Activated CD8-positive, alpha-beta memory T cell treated with anti-CD3 and anti-CD28 coated beads, Interleukin-2, amount 50 U/mL, for 48 hours (primary cell): ENCODE measurements at regions not wholly inside any gene's neighbourhood (a gene's known extent, or its start where the extent isn't known, plus 50 kb on each side); places are given as distances from the start of the nearest gene placed in this dataset.

Experiments used
- DNase-seq: peaks from one replicate; pipeline ENCODE4 v3.0.0-alpha.2; 2020

DNA sequence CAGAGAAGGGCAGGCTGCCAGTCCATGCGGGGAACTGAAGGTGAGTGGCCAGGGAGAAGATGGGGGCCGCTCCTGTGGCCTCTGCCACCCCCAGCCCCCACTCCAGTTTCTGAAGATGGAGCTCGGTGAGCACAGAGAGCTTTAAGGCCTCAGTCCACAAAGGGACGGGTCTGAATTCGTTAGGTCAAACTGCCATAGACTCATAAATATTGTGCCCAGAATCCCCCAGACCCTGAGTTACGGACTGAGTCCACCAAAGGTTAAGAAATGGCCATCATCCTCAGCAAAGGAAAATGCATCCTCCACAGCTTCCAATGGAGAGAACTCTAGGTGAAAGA, 344.2 kb downstream of the BUD13 start:
- DNase-seq: no peak

DNA sequence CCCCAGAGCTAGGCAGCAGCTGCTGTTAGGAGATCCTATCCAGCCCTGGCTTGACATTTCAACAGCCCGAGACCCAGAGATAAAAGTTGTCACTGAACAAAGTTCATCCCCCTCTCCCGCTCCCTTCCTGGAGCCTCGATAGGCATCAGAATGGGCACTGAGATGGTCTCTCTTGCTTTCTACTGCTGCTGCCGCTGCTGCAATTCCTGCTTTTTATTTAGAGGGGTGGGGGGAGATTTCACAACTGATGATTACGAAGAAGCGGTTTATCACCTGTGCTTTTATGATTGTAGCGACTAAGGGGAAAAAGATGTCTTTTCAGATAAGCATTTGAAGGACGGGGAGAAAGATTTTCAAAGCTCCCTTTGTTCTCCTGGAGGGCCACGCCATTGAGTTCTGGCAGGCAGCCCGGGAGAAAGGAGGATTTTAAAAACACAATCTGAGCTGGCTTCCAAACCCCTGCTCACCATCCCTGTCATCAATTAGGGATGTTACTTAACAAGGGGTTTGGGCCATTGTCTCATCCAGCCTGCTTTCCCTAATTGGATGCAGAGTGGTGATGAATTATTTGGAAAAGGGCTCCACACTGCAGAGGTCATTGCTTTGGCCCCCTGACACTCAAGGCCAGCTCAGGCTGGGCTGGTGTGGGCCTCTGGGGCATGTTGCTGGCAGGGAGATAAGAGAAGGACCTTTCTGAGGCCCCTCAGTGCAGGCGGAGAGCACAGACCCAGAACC, 344.7 kb downstream of the BUD13 start:
- no peak for DNase-seq

DNA sequence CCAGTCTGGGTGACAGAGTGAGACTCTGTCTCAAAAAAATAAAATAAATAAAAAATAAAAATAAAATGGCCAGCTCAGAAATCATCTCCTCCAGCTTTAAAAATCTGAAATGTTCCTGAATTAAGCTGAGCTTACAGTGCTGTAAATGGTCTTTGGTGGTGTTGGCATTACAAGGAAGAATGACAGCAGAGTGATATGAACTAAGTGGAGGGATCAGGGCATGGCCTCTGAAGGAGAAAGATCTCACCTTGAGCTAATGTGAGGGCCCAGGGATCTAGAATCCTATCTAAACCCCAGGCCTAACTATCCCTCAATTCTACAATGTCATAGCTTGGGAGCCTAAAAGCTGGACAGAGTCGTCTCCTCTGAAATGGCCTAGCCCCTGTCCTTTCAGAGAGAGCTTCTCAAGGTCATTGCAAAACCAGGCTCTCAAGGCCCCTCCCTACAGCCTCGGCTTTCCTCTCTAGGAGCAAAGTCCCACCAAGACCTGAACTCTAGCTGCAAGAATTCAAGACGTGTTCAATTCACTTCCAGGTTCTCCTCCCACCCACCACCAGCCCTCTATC, 345.4 kb downstream of the BUD13 start:
- no peak for DNase-seq

DNA sequence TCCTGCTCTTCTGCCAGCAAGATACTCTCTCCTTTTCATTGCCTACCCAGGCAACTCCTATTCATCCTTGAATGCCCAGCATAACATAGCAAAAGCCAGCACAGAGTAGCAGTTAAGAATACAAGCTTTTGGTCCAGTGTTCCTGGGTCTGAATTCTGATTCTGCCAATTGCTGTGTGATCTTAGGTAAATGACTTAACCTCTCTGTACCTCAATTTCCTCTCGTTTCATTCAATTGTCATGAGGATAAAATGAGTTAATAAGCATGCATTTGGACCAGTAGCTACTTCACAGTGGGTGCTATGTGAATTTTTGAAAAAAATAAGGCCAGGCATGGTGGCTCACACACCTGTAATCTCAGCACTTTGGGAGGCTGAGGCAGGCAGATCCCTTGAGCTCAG, 346.0 kb downstream of the BUD13 start:
- no peak for DNase-seq

DNA sequence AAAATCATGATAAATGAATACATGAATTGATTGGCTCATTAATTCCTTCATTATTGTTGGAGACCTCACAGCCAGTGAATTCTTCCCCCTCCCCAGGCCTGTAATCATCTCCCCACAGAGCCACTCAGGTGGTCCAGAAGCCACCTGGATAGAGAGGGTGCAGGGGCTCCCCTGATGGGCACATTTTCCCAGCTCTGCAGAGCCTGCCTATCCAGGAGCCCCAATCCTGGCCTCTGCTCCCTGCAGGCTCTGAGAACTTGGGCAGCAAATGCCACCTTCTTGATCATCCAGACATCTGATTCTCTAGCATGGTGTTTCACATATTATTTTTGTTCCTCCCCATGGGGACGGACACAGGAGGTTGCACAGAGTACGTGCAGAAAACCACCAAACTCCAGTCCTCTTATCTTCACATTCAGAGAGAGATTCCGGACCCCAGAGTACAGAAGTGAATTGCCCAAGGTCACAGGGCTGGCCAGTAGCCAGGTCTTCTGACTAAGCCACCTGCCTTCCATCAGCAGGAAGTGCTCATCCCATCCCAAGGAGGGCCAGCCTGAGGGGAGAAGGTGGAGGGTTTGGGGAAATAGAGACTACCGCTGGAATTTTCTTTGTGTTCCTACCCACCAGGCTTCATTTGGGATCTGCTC, 348.0 kb downstream of the BUD13 start:
- DNase-seq: no peak

DNA sequence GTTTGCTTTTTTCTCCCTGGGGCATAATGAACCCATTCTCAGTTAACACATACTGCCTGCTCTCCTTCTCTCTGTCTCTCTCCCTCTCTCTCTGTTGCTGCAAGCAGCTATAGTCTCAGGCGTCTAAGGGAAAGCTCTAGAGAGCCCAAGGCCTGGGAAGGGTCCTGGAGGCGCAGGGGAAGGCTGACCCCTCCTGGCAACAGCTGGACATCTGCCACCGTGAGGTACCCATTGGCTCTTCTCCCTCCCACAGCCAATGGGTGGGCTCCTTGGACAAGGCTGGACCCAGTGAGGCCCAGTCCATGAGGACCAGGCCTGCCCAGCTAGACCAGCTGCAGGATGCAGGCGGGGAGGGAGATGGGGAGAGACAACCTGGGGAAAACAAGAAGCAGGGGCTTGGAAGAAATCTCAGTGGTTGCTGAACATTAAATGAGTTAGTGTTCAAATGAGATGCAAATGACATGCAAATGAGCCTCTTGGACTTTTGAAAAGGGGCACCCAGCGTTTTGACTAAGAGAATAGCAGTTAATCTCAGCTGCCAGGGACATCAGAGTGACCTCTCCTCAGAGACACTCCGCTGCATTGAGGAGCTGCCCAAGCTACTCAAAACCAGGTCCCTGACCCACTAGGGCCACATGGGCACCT, 349.7 kb downstream of the BUD13 start:
- no peak for DNase-seq

DNA sequence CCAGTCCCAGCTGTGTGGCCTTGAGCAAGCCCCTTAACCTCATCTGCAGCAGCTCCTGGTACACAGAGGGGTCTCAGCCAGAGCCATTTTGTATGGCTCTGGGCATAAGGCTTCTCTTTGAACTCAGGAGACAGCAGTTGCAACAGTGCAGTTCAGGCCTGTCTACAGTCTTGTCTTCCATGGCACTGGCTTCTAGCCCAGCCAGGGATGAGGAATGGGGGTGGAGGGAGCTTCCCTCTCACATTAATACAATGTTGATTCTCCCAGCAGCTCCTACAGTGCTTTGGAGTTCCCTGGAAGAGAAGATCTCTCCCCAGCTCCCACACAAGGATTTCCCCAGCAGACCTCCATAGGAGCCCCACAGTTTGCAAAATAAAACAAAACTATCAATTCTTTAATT, 350.2 kb downstream of the BUD13 start:
- DNase-seq: no peak

DNA sequence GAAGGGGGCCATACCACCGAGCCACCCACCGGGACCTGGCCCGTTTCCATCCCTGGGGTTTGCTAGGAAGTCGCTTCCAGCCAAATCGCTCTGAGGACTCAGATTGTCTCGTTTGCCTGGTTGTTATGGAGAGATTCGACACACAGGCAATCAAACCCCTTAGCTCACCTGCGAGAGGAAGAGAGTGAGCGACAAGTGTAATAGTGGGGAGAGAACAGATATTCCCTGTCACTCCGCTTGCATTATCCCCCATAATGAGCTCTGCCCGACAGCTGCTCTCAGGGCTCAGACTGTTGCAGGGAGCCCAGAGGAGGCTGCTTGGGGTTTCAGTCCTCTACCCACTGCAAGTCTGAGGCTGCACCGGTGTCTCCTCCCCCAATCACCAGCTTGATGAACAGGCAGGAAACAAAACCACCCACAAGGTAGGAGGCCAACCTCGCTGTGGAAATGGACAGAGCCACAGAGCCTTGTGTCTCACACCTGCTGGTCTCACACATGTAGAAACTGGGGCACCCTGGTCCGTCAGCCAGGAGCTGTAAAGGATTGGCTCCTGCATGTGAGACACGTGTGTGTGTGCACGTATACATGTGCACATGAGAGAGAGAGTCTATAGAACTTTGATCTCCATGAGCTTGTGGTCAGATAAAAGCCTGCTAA, 351.1 kb downstream of the BUD13 start:
- DNase-seq: no peak

DNA sequence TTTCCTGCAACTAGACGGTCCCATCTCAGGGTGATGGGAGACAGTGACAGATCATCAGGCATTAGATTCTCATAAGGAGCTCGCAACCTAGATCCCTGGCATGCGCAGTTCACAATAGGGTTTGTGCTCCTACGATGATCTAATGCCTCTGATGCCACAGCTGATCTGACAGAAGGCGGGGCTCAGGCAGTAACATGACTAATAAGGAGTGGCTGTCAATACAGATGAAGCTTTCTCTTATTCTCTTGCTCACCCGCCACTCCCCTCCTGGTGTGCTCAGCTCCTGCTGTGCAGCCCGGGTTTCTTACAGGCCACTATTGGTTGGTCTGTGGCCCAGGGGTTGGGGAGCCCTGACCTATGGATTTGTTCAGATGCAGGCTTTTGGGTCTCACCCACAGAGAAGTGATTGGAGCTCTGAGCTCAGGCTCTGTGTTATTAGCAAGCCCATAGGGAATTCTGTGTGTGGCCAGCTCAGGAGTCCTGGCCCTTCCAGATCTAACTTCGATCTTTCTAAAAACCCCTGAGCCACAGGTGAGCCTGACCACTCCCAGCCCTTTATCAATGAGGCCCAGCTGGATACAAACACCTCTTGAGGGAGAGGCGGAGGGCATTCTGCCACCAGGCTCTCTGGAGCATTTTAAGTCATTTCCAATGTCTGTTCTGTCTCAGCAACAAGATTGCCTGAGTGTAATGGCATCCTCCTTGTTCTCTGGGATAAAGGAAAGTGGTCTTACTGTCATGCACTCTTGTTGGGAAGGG, 351.8 kb downstream of the BUD13 start:
- no peak for DNase-seq

DNA sequence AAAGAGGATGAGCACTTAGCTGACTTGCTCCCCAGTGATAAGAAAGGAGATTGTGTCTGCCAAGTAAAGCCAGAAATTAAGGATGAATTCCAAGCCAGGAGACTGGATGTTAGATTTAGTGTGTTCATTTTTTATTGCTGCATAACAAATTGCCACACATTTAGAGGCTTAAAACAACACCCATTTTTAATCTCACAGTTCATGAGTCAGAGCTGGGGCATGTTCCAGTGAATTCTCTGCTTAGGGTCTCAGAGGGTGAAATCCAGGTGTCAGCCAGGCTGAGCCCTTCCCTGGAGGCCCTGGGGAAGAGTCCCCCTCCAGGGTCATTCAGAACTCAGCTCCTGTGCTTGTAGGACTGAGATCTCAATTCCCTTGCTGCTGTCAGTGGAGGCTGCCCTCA, 352.8 kb downstream of the BUD13 start:
- no peak for DNase-seq

DNA sequence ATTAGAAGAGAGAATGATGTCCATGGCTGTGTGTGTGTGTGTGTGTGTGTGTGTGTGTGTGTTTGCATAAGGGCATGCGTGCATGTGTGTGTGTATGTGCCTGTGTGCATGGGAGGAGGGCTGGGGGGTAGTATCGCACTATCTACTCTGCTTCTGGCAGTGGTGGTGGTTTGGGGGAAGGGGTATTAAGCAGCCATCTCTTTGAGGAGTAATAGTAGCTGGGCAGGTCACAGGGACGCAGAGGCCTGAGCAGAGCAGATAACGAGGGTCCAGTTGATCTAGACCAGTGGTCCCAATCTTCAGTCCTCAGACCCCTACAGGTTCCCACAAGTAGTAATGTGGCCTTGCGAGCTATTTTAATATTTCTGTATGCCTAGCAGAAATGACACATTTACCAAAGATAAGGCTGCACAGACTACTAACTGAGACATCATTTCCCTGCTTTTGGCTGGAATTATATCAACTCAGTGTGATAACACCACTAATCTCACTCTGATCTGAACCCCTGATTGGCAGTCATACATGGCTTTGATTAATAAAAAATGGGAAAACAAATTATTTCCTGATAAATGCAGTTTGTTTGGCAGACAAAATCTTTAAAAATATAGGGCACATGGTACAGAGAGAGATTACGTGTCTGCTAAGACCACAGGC, 354.3 kb downstream of the BUD13 start:
- no peak for DNase-seq

DNA sequence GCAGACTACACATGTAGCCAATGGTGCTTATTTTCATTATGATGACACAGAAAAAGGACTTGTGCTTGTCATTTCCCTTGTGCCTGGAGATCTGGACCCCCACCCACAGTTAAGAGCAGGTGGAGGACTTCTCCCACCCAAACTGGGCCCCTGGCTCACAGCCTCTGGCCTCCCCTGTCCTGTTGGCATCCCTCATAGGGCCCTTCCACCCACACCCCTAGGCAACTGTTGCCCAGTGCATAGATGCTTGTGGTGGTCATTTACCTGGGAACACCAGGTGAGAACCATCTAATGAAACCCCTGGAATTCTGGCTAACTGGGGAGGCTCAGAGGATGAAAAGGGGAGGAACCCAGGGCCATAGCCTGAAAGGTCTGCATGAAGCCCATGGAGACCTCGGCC, 355.9 kb downstream of the BUD13 start:
- DNase-seq: no peak

DNA sequence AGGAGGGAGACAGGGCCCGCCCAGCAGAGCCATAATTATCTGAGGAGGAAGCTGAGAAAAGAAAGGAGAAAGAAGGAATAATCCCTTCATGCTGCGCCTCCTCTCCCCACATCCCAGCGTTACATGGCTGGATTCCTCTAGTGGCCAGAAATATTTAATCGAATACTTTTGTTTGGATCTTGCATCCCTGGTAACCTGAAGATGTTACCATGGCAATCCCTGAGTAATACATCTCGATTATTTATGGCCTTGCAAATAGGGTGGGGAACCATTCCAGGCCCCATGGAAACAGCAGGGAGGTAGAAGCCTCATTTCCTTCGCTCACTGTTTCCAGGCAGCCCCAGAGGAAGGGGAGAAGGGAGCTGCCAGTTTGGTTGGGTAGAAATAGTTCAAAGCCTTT, 357.7 kb downstream of the BUD13 start:
- DNase-seq: no peak

DNA sequence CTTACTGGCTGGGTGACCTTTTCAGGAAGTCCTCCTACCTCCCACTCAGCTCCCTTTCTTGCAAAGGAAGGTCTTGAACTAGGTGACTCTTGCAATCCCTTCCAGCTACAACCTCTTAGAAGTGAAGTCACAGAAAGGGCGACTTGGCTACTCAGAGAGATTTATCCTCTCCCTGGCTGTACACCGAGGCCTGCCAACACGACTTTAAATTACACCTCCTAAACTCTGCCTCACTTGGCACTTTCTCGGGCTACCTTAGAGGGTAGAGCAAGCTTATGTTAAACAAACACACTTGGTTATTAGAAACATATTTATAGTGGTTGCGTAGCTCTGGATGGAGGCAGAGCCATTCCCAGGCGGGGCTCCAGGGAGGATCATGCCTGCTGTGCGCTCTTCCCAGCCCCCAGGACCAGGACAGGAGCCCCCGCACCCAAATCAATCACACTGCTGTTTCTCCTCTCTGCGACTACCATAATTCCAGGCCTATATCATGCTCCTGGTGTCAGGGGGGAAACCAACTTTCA, 358.4 kb downstream of the BUD13 start:
- no peak for DNase-seq

DNA sequence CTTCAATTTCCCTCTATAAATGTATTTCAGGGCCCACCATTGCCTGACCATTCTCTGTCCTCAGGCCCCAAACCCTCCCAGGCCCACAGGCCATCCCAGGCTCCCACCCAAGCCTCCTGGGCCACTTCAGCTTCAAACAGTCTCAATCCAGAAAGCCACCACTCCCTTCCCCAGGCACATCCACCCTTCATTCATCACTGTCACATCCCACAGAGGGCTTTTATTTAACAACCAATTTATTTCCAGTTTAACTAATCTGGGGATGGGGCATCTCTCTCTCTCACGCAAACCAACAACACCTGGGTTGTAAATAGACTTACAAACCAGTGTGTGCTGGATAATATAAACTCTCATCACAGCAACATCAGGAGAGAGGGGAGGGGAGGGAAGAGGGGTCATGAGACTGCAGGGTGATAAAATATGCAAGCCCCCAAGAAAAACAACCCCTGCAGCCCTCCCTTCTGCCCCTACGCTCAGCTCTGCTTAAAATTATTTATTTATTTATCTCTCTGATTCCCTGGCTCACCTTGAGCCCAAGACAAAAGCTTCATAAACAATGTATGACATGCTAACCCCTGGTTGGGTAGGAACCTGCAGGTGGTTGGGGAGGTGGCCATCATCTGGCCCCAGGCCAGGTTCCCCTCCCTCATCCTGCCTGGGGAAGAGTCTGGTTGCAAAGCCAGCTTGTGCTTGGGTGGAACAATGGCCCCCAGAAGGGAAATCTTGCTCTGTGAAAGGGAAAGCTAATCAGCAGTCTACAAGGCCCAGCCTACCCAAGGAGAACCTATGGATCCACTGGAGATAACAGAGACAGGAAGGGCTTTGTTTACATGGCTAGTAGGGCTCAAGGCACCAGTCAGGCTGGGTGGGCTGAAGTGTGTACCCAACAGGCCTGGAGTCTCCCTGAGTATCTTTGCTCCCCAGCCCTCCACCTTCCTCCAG, 359.2 kb downstream of the BUD13 start:
- DNase-seq: no peak

DNA sequence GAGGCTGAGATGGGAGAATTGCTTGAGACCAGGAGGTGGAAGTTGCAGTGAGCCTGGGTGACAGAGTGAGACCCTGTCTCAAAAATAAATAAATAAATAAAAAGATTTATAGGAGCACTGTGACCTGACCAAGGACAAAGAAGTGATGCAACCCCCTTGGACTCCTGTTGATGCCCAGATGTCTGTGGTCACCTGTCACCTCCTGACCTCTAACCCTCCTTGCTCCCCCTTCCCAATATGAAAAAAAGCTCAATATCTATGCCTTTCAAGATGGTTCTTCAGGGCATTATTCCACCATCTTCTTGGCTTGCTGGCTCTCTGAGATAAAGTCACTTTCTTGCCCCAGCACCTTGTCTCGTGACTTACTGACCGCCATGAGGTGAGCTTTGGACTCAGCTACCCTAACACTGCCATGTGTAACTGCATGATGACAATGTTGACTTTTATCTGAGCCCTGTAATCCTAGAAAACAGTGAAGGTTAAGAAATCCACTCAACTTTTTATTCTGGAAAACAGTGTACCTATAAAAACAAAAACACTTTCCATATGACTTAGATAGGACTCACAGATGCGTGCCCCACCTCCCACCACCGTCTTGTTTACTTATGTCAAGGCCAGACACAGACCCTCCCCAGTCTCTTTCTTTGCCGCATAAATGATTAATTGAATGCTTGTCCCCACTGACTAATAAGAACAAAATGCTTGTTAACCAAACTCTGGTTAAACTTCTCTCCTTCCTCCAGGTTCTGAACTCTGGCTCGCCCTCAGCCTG, 360.5 kb downstream of the BUD13 start:
- no peak for DNase-seq

DNA sequence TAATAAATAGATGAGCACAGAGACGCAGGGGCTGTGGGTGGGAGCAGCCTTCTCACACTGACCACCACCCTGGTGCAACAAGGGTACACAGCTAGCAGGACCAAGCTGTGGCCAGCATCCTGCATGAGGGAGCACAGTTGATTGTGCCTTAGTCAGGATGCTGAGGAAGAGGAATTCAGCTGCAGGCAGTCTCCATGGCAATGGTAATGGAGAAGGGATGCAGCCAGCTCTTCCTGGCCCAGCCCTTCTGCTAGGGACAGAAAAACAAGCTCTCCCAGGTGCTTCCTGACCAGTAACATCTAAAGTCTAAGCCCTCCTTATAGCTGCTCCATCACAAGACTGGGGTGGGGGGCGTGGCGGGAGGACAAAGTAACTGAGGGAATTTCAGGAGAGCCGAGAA, 363.5 kb downstream of the BUD13 start:
- DNase-seq: no peak

DNA sequence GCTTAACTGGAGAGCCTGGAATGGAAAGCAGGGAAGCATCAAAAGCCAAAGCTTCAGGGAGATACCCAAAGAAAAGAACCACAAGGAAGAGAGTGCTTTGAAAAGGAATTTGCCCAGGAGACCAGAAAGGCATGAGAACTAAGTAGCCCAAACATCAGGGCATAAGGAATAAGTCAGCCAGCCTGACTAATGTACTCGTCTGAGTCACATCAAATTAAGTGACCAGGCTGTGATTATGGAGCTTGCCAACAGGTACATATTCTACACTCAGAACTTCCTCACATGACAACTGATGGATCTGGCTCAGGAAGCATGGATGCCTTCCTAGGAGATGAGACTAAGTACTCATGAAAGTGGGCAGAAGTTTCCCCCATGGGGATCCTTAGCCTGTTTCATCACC, 366.7 kb downstream of the BUD13 start:
- no peak for DNase-seq

DNA sequence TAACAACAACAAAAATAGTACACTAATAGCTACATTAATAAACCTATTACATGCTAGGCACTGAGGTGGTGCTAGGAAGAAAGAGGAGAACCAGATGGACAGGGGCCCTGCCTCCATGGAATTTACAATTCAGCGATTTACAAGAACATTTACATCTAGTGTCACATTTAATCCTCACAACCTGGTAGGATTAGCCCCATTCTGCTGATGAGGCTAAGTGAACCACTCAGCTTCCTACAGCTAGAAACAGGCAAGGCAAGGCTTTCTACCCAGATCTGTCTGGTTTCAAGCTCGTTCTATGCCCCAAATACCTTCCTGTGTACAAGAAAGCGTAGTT, 368.4 kb downstream of the BUD13 start:
- no peak for DNase-seq

DNA sequence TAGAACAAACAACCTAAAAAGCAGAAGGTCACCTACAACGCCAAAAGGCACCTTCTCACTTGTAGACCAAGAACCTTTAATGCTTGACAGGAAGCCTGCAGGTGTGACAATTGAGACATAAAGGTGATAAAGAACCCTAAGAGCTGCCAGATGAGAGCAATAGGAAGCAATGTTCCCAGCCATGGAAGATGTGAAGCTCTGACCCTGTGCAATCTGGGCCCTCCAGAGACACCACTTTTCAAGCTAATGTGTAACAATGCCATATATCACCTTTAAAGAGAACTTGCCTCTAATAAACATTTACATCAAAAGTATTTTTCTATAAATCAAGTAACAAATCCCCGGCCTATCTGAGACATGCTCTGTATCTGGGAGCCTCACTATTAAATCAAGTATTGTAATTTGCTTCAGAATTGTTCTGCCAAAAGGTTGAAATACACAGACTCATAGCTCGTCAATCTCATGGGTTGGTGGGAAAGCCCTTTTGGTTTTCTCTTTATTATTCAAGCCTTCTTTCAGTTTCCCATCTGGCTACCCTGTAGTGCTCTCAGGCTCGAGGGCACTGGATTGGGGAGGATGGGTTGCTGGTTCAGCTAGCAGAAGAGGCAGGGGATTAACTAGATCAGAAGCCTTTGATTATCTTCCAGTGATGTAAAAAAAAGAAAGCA, 368.9 kb downstream of the BUD13 start:
- no peak for DNase-seq
